ENCODE measurements at regions not wholly inside any gene's neighbourhood (a gene's known extent, or its start where the extent isn't known, plus 50 kb on each side); places are given as distances from the start of the nearest gene placed in this dataset.

- 80 to 89% (median 84%) methylated on average over 3 of the region's 3 CpGs for WGBS, 4 donors
- H3K4me3 ChIP-seq = no peak overlapping the region
- H3K9me3 ChIP-seq (replicated peaks in 1 of 3) = no peaks in the 10 kb centered on the region
- H3K27me3 ChIP-seq = no peaks in the 10 kb centered on the region
- H3K36me3 ChIP-seq (replicated peaks in 1 of 2) = no peaks in the 10 kb centered on the region
- no peaks in the 10 kb centered on the region for H3K4me1 ChIP-seq (replicated peaks in 1 of 2)
- TF ChIP-seq CTCF (IDR thresholded peaks at IDR 0.05) (no peak), POLR2A (IDR thresholded peaks at IDR 0.05) (no peak)
- no peak overlapping the region for H3K27ac ChIP-seq
- no peak for DNase-seq
- intact Hi-C loops (cut with DNase I) = no loop called here
These were observed 188.4 kb upstream of the NAV3 start for GRCh38 chr12:77642246-77642645.

- TF ChIP-seq CTCF (IDR thresholded peaks at IDR 0.05) = no peak
- no peak for TF ChIP-seq POLR2A (IDR thresholded peaks at IDR 0.05)
- Histone ChIP-seq H3K4me3 (no peak overlapping the region), H3K27me3 (no peaks in the 10 kb centered on the region), H3K36me3 (replicated peaks in 1 of 2) (no peaks in the 10 kb centered on the region), H3K9me3 (replicated peaks in 1 of 3) (no peaks in the 10 kb centered on the region), H3K27ac (no peak overlapping the region), H3K4me1 (replicated peaks in 1 of 2) (no peaks in the 10 kb centered on the region)
- intact Hi-C loops (cut with DNase I) = no loop called here
- DNase-seq = no peak
These were observed 190.3 kb upstream of the NAV3 start for GRCh38 chr12:77640356-77640755.

GRCh38 chr12:77630790-77631445, 199.8 kb upstream of the NAV3 start:
- no peak for DNase-seq
- TF ChIP-seq CTCF (IDR thresholded peaks at IDR 0.05) (no peak), POLR2A (IDR thresholded peaks at IDR 0.05) (no peak)
- Histone ChIP-seq H3K27me3 (no peaks in the 10 kb centered on the region), H3K4me3 (no peak overlapping the region), H3K27ac (no peak overlapping the region), H3K4me1 (replicated peaks in 1 of 2) (no peaks in the 10 kb centered on the region), H3K9me3 (replicated peaks in 1 of 3) (peaks cover 0 to 8% (median 0%) of the 10 kb centered on the region in 3 donors), H3K36me3 (replicated peaks in 1 of 2) (no peaks in the 10 kb centered on the region)
- 77 to 93% (median 90%) methylated on average over 1 of the region's 1 CpG for WGBS, 4 donors
- intact Hi-C loops (cut with DNase I) = no loop called here

GRCh38 chr12:77630344-77630743, 200.3 kb upstream of the NAV3 start:
- intact Hi-C loops (cut with DNase I) = no loop called here

More at GRCh38 chr12:77630344-77630743, 200.3 kb upstream of the NAV3 start:
- H3K36me3 ChIP-seq (replicated peaks in 1 of 2) = no peaks in the 10 kb centered on the region
- H3K27me3 ChIP-seq = no peaks in the 10 kb centered on the region
- H3K9me3 ChIP-seq (replicated peaks in 1 of 3) = peaks cover 0 to 8% (median 0%) of the 10 kb centered on the region in 3 donors
- H3K4me3 ChIP-seq = no peak overlapping the region
- DNase-seq = no peak
- no peaks in the 10 kb centered on the region for H3K4me1 ChIP-seq (replicated peaks in 1 of 2)
- no peak overlapping the region for H3K27ac ChIP-seq
- 63 to 84% (median 75%) methylated on average over 3 of the region's 3 CpGs for WGBS, 4 donors
- TF ChIP-seq POLR2A (IDR thresholded peaks at IDR 0.05) (no peak), CTCF (IDR thresholded peaks at IDR 0.05) (no peak)

Measured in adrenal gland (tissue), 9 donors.